SKM-1 treated with dmso at 0.1 percent for 144 hours (cell line): ENCODE measurements at regions not wholly inside any gene's neighbourhood (a gene's known extent, or its start where the extent isn't known, plus 50 kb on each side); places are given as distances from the start of the nearest gene placed in this dataset.
"Not testable (repeated sequence)": the region's sequence is repeated elsewhere in the genome, so short reads cannot be mapped to it uniquely, and the experiment has no call there.

Experiments
- DNase-seq: peaks from one replicate; lab custom pipeline; 2025; ENCODE audit not compliant: unreplicated experiment; lab: John Stamatoyannopoulos, UW

GRCh38 chr10:30736685-30737232 lies 107.2 kb upstream of the LYZL2 start:
- DNase-seq = no peak

DNA sequence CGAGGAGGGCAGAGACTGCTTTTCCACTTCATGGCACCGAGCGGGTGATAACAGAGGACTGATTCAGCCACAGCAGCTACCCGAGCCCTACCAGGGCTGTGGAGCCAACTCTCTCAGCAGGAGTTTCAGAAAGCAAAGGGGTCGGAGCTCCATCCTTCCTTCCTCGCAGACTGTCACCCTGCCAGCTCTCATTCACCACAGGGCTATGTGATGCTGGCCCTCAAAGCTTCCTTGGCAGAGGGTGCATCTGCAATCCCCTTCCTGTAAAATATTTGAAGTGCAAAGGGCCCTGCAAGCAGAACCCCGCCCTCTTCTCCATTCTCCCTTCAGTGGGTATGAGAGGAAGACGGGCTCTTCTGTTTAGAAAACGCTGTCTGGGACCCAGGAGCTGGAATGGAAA lies 105.3 kb upstream of the LYZL2 start:
- DNase-seq = no peak

DNA sequence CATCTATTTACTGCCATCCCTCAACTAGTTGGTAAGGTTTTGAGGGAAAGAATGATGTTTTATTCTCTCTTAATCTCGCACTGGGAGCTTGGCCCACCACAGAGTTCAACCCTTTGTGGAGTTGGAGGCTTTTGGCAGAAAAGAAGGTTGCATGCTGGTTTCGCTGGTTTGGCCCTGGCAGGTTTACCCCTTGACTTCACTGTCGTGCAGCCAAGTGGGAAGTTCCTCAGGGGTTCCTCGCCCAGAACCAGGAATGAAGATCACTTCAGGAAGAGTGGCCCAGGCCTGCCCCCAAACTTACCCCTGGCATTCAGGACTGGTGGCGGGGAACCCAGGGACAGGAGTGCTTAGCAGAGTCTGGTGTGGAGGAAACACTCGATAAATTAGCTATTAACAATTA lies 103.1 kb upstream of the LYZL2 start:
- DNase-seq = no peak

DNA sequence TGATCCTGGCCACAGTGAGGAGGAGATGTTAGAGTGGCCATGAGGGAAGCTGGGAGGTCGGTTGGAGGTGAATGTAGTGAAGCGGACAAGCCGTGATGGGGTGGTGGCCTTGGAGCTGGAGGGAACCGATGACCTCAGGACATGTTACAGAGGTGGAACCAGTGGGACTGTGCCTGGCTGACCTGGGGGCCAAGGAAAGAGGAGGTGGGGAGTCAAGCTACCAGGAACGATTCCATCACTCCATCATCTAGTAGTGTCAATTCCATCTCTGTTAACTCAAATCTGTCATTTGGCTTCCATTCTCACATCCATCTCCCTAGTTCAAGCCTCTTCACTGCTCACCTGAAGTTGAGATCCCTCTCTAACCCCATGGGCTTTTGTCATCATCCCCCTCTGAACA lies 102.4 kb upstream of the LYZL2 start:
- no peak for DNase-seq

DNA sequence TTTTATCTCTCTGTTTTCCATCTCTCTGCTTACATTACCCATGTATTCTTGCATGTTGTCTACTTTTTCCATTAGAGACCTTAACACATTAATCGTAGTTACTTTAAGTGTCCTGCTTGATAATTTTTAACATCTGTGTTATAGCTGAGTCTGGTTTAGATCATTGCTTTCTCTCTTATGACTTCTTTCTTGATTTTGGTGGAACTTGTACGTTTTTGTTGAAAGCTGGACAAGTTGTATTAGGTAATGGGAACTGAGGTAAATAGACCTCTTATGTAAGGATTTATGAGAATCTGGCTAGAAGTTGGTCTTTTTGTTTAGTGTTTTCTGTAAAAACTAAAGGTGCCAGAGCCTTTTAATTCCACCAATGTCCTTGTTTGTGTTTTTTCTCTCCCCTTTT lies 100.8 kb upstream of the LYZL2 start:
- DNase-seq = no peak

- no peak for DNase-seq
These were observed 99.2 kb upstream of the LYZL2 start for GRCh38 chr10:30728766-30729165.

DNA sequence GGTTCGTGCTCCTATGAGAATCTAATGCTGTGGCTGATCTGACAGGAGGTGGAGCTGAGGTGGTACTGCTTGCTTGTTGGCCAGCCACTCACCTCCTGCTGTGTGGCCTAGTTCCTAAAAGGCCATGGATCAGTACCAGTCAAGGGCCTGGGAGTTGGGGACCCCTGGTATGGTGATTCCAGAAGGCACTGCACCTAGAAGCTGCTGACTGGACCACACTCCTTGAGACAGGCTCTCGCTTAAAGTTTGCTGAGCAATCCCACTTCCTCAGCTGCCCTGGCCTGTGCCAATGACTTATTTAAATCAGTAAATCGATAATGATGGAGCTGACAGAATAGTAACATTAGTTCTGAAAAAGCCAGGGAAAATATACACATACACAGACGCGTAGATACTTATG lies 98.6 kb upstream of the LYZL2 start:
- no peak for DNase-seq

DNA sequence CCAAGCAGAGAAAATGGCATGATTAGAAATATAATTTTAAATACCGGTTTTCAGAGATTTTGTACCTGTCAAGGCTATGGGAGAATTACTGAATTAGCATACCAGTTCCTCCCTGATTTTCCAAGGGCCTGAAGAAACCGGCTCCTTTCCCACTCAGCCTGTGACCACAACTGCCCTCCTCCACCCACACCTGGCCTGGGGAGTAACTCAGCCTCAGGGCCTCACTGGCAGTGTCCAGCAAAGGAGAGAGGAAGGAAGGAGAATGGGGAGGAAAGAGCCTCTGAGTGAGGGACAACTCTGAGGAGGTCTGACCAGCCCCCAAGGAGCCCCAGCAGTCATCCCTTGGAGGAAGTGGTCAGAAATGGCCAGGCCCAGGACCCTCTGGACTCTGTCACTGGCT lies 98.0 kb upstream of the LYZL2 start:
- DNase-seq = no peak

DNA sequence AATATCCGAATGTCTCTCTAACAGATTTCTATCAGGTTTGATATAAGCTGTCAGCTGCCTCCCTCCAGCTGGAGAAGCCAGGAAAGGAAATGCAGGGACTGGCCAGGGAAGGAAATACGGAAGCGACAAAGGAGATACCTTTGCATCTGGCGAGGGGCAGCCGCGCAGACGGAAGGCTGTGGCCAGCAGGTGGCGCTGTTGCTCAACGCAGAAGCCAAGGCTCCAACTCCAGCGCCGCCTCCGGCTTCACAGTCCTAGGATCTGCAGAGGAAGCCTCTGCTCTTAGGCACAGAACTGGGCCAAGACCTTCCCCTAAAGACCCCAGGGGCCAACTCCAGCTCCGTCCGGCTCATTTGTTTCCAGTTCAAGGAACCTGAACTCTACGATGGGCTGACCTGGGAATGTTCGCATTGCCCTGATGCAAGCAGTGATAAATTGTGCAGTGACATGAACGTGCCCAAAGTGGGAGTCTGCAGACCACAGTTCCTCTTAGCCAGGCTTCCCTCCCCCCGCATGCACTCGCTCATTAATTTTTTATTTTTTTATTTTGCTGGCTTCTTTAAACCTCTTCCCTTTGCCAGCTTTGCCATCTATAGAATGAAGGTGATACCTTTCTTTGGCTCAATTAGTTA lies 97.3 kb upstream of the LYZL2 start:
- not testable (repeated sequence) for DNase-seq

DNA sequence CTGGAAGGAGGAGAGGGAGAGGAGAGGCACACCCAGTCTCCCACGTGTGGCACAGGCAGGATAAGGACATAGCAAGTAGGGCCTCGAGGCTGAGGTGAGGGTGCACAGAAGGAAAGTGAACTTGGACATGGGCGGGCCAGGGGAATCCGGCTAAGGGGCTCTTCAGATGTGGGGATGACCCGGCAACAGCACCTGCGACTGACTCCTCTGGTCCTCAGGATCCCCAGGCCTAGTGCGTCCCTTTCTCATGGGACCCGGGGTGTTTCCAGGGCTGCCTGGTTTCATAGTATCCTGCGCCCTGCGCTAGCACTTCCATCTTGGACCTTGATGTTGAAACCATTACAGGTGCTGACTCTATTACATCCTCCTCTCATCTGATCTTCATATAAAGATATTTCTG lies 96.1 kb upstream of the LYZL2 start:
- no peak for DNase-seq

GRCh38 chr10:30724296-30724695 lies 94.7 kb upstream of the LYZL2 start:
- no peak for DNase-seq

DNA sequence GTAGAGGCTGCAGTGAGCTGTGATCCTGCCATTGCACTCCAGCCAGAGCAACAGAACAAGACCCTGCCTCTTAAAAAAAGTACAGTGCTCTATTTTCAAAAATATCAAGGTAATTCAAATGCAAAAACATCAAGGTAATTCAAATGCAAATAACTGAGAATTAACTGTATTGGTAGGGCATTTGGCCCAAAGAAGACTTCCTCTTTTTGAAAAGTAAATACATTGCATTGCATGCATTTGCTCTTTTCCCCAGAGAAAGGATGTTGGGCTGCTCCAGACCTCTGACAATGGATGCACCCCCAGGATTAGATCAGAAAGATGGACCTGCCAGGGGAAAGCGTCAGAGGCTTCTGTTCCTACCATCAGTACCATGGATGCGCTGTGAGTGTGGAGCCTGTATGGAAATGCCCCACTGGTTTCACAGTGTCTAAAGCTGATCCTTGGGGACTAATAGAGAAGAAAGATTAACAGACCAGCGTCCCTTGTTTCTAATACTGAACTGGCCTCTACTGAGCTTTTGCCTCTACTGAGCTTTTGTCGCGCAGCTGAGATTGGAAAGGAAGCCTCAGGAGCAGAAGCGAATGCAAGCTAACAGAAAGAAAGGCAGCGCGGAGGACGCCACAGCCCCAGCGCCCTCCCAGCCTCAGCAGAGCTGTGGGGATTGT lies 93.5 kb upstream of the LYZL2 start:
- DNase-seq = no peak

GRCh38 chr10:30719832-30720231 lies 90.3 kb upstream of the LYZL2 start:
- DNase-seq = no peak

GRCh38 chr10:30709700-30710358 lies 80.3 kb upstream of the LYZL2 start:
- no peak for DNase-seq

DNA sequence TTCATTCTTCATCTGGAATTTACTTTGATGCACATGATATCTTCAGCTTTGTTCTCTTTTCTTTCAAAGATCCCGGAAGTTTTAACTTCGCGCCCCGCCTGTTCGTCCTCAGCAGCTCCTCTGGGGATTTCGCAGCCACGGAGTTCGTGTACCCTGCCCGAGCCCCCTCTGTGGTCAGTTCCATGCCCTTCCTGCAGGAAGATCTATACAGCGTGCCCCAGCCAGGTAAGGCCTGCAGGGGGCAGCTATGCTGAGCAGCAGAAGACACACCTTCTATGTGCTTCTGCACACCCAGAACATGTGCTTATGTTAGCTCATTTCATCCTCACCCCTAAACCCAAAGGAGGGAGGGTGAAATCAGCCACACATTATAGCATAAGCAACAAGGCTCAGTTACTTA lies 79.7 kb upstream of the LYZL2 start:
- DNase-seq = no peak

GRCh38 chr10:30708234-30708633 lies 78.7 kb upstream of the LYZL2 start:
- no peak for DNase-seq

DNA sequence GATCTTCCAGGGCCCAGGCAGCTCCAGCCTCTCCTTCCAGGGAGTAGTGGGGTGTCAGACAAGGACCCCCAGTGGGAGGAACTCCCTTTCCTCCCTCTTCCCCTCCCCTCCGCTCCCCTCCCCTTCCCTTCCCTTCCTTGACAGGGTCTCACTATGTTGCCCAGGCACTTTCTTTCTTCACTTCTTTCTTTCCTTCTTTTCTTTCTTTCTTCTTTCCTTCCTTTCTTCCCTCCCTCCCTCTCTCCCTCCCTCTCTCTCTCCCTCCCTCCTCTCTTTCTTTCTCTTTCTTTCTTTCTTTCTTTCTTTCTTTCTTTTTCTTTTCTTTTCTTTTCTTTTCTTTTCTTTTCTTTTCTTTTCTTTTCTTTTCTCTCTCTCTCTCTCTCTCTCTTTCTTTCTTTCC lies 76.6 kb upstream of the LYZL2 start:
- not testable (repeated sequence) for DNase-seq

DNA sequence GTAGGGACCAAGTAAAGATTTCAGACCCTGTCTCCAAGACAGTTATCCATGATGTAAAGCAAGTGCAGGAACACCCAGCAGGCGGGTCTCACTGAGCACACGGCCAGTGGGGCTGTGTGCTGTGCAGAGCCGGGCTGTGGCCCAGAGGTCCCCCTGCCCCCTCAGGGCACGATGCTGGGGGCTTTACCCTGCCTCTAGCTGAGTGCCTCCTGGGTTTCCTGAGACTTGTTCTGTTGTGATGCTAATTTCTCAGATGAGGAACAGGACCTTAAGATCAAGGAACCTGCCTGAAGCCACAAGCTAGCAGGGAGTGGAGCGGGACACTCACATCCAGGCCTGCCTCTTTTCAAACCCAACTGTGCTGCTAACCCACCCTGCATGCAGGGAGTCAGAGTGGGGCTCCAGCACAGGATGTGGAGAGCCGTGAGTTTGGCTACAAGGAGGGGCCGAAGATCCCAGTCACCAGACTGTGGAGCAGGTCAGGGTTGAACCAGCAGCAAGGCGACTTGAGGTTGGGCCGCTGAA lies 76.1 kb upstream of the LYZL2 start:
- no peak for DNase-seq

DNA sequence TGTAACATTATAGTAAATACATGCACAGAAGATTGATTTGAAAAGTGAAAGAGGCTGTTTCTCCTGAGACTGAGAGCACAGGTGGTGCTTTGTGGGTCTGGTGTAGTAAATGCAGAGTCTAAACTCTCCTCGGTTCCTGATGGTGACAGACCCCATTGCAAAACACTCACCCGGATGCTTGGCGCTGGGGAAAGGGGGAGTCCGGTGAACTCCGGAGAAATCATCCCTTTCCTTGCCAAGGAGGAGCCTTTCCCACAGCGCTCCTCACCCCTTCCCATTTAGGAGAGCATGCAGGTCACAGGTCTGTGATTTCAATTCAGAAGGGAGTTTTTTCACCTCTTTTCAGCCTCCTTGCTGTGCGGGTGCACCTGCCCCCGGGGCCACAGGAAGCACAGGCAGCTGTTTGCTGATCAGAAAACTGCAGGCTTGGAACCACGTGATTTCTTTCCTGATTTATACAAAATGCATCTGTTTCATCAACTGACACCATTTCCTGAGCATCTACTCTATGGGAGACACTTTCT lies 75.6 kb upstream of the LYZL2 start:
- no peak for DNase-seq

DNA sequence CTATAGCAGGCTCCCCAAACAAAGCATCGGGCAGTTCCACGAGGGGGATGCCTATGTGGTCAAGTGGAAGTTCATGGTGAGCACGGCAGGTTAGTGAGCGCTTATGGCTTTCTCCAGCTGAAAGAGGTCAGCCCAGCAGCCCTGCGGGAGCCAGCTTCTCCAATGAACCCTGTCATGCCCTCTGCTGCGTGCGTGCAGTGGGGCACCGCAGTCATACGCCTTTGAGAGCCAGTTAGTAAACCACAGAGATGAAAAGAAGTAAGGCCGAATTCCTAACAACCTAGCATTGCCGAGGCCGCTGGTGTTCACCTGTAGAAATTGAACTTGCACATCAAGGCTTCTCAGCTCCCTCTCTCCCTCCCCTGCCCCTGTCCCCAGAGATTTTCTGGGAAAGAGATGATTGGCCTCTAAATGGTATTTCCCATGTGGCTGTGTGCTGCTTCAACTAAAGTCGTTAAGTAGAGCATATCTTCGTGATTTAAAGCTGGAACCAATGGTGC lies 75.1 kb upstream of the LYZL2 start:
- not testable (repeated sequence) for DNase-seq

- no peak for DNase-seq
These were observed 74.6 kb upstream of the LYZL2 start for GRCh38 chr10:30704026-30704600.
